Epithelial cell of esophagus (primary cell): ENCODE measurements at regions not wholly inside any gene's neighbourhood (a gene's known extent, or its start where the extent isn't known, plus 50 kb on each side); places are given as distances from the start of the nearest gene placed in this dataset.

ENCODE experiments used
- DNase-seq: peaks from one replicate; pipeline ENCODE4 v3.0.0; 2010; ENCODE audit warnings: low read depth
- H3K4me3 ChIP-seq: 2 replicates; pipeline ENCODE4 v1.5.1; 2011; ENCODE audit warnings: mild to moderate bottlenecking, low read length, control low read depth
- CTCF ChIP-seq: IDR thresholded peaks from 2 replicates; pipeline ENCODE4 v1.5.1; 2011; ENCODE audit warnings: low read depth, mild to moderate bottlenecking, low read length, control low read depth, inconsistent platforms; ENCODE audit not compliant: insufficient read depth; ENCODE audit errors: missing control alignments

DNA sequence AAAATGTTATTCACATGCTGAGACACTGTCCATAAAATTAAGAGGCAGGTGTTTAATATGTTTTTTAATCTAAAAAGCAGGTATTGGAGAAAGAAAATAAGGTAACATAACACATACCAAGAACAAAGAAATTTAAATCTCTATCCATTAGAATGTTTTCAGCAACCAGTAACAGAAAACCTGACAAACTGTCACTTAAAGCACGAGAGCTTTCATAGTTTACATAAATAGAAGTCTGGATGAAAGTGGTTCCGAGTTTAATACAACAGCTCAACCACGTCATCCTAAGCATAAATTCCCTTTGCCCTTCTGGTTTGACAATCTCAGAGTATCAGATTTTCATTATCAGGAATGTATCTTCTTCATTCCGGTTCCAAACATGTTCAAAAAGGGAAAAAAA is 1249.4 kb upstream of the SORCS1 start:
- no peak for TF ChIP-seq CTCF
- DNase-seq = no peak

DNA sequence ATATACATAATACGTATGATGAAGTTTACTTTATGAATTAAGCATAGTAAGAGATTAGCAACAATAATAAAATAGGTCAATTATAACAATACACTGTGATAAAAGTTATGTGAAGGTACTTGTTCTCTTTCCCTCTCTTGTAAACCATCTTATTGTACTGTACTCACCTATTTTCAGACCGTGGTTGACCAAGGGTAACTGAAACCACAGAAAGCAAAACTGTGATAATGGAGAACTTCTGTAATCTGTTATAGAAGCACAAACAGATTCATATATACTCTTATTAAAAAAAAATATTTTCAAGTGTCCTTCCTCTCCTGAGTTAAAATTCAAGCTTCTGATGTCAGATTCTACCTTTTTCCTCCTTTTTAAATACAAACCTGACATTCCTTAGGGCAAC is 1247.8 kb upstream of the SORCS1 start:
- no peak overlapping the region for H3K4me3 ChIP-seq
- no peak for TF ChIP-seq CTCF

More for the DNA sequence above, 1249.4 kb upstream of the SORCS1 start:
- H3K4me3 ChIP-seq = no peak overlapping the region

GRCh38 chr10:108411894-108412293 is 1247.4 kb upstream of the SORCS1 start:
- DNase-seq = no peak
- no peak overlapping the region for H3K4me3 ChIP-seq
- no peak for TF ChIP-seq CTCF

More for the DNA sequence above, 1247.8 kb upstream of the SORCS1 start:
- no peak for DNase-seq

- no peak overlapping the region for H3K4me3 ChIP-seq
- DNase-seq = no peak
- TF ChIP-seq CTCF = no peak
Observed at GRCh38 chr10:108411206-108411605, 1246.7 kb upstream of the SORCS1 start.

DNA sequence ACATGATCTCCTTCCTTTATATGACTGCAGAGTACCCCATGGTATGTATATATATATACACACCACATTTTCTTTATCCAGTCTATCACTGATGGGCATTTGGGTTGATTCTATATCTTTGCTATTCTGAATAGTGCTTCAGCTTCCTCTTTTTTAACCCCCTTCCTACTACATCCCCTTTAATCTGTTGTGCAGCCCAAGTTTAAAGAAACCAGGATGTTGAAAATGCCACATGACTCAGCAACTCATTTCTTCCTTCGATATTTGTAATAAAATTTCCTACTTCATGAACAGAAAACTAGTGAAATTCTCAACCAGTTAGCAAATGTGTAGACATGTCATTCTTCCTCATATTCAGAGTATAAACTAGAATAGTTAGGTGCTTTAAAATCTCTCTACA is 1245.7 kb upstream of the SORCS1 start:
- no peak for DNase-seq

DNA sequence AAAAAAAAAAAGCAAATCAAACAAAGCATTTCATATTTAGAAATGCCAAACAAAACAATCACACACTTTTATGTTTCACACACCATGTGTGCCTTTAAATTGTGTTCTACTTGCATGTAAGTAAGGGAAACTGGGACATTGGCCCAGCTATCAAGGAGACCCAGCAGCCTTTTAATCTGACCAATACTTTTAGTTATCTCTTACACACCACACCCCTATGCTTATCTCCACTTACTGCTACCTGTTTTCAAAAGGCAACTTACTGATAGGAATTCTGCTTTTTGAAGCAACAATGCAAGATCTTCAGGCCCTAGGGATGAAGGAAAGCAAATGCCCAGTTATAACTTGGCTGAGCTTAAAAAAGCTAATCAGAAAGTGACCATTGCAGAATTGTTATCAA is 1244.8 kb upstream of the SORCS1 start:
- no peak for DNase-seq
- no peak overlapping the region for H3K4me3 ChIP-seq
- no peak for TF ChIP-seq CTCF

More for the DNA sequence above, 1245.7 kb upstream of the SORCS1 start:
- no peak overlapping the region for H3K4me3 ChIP-seq
- no peak for TF ChIP-seq CTCF

DNA sequence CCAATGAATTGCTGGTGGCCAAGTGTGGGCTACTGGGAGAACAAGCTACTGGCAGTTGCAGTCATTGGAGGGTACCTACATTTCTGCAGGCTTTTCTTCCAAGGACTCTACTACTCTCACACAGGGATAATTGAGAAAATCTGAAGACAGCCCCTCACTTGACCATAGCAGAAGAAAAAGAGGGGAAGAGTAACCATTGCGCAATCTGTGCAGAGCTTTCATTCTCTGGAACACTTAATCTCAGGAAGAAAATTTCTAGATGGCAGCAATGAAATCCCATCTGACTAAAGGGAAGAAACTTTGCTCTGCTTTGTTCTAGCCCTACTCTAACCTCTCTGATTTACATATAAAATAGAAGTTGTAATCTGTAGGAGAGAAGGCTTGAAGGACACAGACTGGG is 1239.6 kb upstream of the SORCS1 start:
- H3K4me3 ChIP-seq = no peak overlapping the region
- no peak for DNase-seq
- no peak for TF ChIP-seq CTCF
